ENCODE measurements at regions not wholly inside any gene's neighbourhood (a gene's known extent, or its start where the extent isn't known, plus 50 kb on each side); places are given as distances from the start of the nearest gene placed in this dataset.

DNA sequence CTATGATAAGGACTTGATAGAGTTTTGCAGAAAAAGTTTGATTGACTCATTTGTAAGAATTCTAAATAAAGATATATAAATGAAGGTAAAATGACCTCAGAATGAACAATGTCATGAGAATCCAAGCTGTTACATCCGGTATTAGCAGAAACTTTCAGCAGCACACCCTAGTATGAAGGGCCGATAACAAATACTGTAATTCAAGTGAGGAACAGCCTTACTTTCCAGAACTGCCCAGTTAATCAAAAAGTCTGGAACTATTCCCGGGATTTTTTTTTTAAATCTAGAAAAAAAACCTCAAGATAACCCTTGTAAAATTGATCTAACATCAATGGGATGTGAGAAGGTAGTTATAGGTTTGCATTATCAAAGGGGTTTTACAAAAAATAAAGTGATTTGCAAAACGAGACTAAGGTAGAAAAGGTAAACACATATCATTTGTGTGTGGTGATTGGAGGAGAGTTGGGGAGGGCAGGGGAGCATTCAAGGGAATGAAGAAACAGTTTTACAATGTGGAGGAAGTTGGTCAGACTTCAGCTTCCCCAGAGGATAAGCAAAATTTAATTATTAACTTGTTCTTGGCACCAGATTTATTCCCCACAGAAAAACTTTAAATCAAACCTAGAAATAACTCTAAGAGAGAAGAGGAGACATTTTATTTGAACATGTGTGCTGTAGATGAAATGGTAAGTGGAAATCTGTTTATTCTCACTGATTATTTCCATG lies 75.9 kb upstream of the VCAM1 start:
- no peaks in the 10 kb centered on the region for H3K36me3 ChIP-seq (replicated peaks; ENCODE audit: insufficient read depth, low read depth)
- no peaks in the 10 kb centered on the region for H3K27me3 ChIP-seq
- no peaks in the 10 kb centered on the region for H3K9me3 ChIP-seq (ENCODE audit: low read depth)
- H3K4me3 ChIP-seq: no peak overlapping the region
- WGBS (ENCODE audit: low lambda C conversion rate, missing lambda C conversion rate): 68% methylated on average over 4 of the region's 4 CpGs
- H3K9me2 ChIP-seq (replicated peaks; ENCODE audit: insufficient read depth): no peaks in the 10 kb centered on the region
- H4K20me1 ChIP-seq (ENCODE audit: insufficient read depth, poor library complexity, severe bottlenecking): no peaks in the 10 kb centered on the region
- H3K4me2 ChIP-seq: peak overlapping the region; percentile 11
- DNase-seq (ENCODE audit: low spot score): no peak
- no peaks in the 10 kb centered on the region for H3K4me1 ChIP-seq (ENCODE audit: insufficient read depth)
- H3K79me2 ChIP-seq: no peaks in the 10 kb centered on the region
- no peak overlapping the region for H3K27ac ChIP-seq
- no peak overlapping the region for H2AFZ ChIP-seq
- TF ChIP-seq, protein P1, sequence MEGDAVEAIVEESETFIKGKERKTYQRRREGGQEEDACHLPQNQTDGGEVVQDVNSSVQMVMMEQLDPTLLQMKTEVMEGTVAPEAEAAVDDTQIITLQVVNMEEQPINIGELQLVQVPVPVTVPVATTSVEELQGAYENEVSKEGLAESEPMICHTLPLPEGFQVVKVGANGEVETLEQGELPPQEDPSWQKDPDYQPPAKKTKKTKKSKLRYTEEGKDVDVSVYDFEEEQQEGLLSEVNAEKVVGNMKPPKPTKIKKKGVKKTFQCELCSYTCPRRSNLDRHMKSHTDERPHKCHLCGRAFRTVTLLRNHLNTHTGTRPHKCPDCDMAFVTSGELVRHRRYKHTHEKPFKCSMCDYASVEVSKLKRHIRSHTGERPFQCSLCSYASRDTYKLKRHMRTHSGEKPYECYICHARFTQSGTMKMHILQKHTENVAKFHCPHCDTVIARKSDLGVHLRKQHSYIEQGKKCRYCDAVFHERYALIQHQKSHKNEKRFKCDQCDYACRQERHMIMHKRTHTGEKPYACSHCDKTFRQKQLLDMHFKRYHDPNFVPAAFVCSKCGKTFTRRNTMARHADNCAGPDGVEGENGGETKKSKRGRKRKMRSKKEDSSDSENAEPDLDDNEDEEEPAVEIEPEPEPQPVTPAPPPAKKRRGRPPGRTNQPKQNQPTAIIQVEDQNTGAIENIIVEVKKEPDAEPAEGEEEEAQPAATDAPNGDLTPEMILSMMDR (IDR thresholded peaks at IDR 0.05; ENCODE audit: poor library complexity): no peak
- TF ChIP-seq EZH2phosphoT487 (IDR thresholded peaks at IDR 0.05; ENCODE audit: low read depth, severe bottlenecking, unreplicated experiment) (no peak), EZH2 (IDR thresholded peaks at IDR 0.05; ENCODE audit: borderline replicate concordance) (no peak)

DNA sequence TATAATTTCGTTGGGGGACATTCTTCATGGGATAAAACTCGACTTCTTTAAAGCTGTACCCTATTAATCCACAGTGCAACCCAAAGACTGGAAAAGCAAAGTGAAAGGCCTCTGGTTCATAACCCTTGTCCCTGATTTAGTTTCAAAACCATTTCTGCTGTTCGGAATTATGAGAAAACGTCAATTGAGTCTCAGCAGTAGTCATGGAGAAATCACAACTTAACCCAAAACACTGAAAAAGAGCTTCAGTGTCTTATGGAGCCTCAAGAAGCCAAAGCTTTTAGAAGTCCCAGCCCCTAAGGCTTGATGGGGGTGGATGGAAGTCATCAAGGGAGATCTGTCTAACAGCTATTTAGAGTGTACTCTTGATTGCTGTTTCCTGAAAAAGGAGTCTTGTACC lies 73.5 kb upstream of the VCAM1 start:
- no peak overlapping the region for H3K27ac ChIP-seq
- H3K27me3 ChIP-seq: no peaks in the 10 kb centered on the region
- no peaks in the 10 kb centered on the region for H4K20me1 ChIP-seq (ENCODE audit: insufficient read depth, poor library complexity, severe bottlenecking)
- no peaks in the 10 kb centered on the region for H3K4me1 ChIP-seq (ENCODE audit: insufficient read depth)
- TF ChIP-seq EZH2phosphoT487 (IDR thresholded peaks at IDR 0.05; ENCODE audit: low read depth, severe bottlenecking, unreplicated experiment): no peak
- TF ChIP-seq, protein P1 (IDR thresholded peaks at IDR 0.05; ENCODE audit: poor library complexity): no peak
- TF ChIP-seq EZH2 (IDR thresholded peaks at IDR 0.05; ENCODE audit: borderline replicate concordance): no peak
- no peaks in the 10 kb centered on the region for H3K36me3 ChIP-seq (replicated peaks; ENCODE audit: insufficient read depth, low read depth)
- H3K4me3 ChIP-seq: no peak overlapping the region
- H3K9me2 ChIP-seq (replicated peaks; ENCODE audit: insufficient read depth): no peaks in the 10 kb centered on the region
- H3K79me2 ChIP-seq: no peaks in the 10 kb centered on the region
- 76% methylated on average over 4 of the region's 4 CpGs for WGBS (ENCODE audit: low lambda C conversion rate, missing lambda C conversion rate)
- H3K4me2 ChIP-seq: no peak overlapping the region
- no peak for DNase-seq (ENCODE audit: low spot score)
- H2AFZ ChIP-seq: no peak overlapping the region
- no peaks in the 10 kb centered on the region for H3K9me3 ChIP-seq (ENCODE audit: low read depth)

DNA sequence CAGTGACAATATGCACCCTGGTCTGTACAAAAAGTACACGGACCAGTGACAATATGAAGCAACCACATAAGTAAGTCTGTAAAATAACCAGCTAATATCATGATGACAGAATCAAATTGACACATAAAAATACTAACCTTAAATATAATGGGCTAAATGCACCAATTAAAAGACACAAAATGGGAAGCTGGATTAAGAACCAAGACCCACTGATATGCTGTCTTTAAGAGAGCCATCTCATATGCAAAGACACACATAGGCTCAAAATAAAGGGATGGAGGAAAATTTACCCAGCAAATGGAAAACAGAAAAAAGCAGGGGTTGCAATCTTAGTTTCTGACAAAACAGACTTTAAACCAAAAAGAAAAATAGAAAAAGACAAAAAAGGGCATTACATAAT lies 70.4 kb upstream of the VCAM1 start:
- H3K27ac ChIP-seq: no peak overlapping the region
- TF ChIP-seq EZH2 (IDR thresholded peaks at IDR 0.05; ENCODE audit: borderline replicate concordance) (no peak), EZH2phosphoT487 (IDR thresholded peaks at IDR 0.05; ENCODE audit: low read depth, severe bottlenecking, unreplicated experiment) (no peak)
- TF ChIP-seq, protein P1 (IDR thresholded peaks at IDR 0.05; ENCODE audit: poor library complexity): no peak
- WGBS (ENCODE audit: low lambda C conversion rate, missing lambda C conversion rate): 96% methylated on average over 1 of the region's 1 CpG

More for the DNA sequence above, 70.4 kb upstream of the VCAM1 start:
- no peaks in the 10 kb centered on the region for H3K9me3 ChIP-seq (ENCODE audit: low read depth)
- H3K9me2 ChIP-seq (replicated peaks; ENCODE audit: insufficient read depth): no peaks in the 10 kb centered on the region
- H3K27me3 ChIP-seq: no peaks in the 10 kb centered on the region
- DNase-seq (ENCODE audit: low spot score): no peak
- no peaks in the 10 kb centered on the region for H3K79me2 ChIP-seq
- no peak overlapping the region for H3K4me3 ChIP-seq
- H3K4me1 ChIP-seq (ENCODE audit: insufficient read depth): no peaks in the 10 kb centered on the region
- no peak overlapping the region for H3K4me2 ChIP-seq
- no peak overlapping the region for H2AFZ ChIP-seq
- no peaks in the 10 kb centered on the region for H4K20me1 ChIP-seq (ENCODE audit: insufficient read depth, poor library complexity, severe bottlenecking)
- no peaks in the 10 kb centered on the region for H3K36me3 ChIP-seq (replicated peaks; ENCODE audit: insufficient read depth, low read depth)
